Mesothelial cell of epicardium (in vitro differentiated cells): ENCODE measurements at regions not wholly inside any gene's neighbourhood (a gene's known extent, or its start where the extent isn't known, plus 50 kb on each side); places are given as distances from the start of the nearest gene placed in this dataset.

ENCODE experiments used
- DNase-seq, 2 experiments: peaks; one replicate each; pipeline ENCODE4 v3.0.0; 2021; ENCODE audit warnings: low spot score in 2 of 2; ENCODE audit not compliant: unreplicated experiment in 2 of 2
- H3K27ac Mint-ChIP-seq: 2 replicates; pipeline ENCODE4 v1.8.0; 2021; ENCODE audit warnings: mixed read lengths
- H3K27me3 Mint-ChIP-seq: 2 replicates; pipeline ENCODE4 v1.8.0; 2021; ENCODE audit warnings: low read depth, mixed read lengths
- H3K36me3 Mint-ChIP-seq: 2 replicates; pipeline ENCODE4 v1.8.0; 2021; ENCODE audit warnings: mixed read lengths
- H3K4me1 Mint-ChIP-seq: 2 replicates; pipeline ENCODE4 v1.8.0; 2021; ENCODE audit warnings: mixed read lengths
- H3K4me3 Mint-ChIP-seq: 2 replicates; pipeline ENCODE4 v1.8.0; 2021; ENCODE audit warnings: mild to moderate bottlenecking, moderate library complexity, mixed read lengths
- H3K9me3 Mint-ChIP-seq: 2 replicates; pipeline ENCODE4 v1.8.0; 2021; ENCODE audit warnings: mixed read lengths
- TF ChIP-seq, protein P1 (sequence below): fragments of 200-600 bp; sonication (generic); IDR thresholded peaks from one replicate; pipeline ENCODE4 v1.5.0; 2021; ENCODE audit warnings: antibody characterized with exemption; ENCODE audit not compliant: unreplicated experiment

DNA sequence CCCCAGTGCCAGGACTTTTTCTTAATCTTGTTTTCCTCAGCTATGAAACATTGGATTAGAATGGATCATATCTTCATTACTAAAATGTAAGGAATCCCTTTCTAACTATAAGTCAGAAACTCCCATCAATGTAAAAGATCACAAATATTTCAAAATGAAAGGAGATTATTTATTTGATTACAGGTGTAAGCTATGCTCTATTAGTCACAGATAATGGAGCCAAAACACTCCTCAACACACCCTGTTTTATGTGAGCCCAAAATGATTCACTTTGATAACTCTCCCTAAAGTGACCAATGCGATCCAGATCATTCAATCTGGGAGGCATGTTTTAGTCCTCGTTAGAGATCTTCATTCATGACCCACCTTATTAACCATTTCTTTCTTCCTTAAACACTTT is 566.7 kb upstream of the TENM3 start:
- H3K4me1 Mint-ChIP-seq = peaks cover 7% of the 10 kb centered on the region
- H3K9me3 Mint-ChIP-seq = no peaks in the 10 kb centered on the region
- no peaks in the 10 kb centered on the region for H3K27me3 Mint-ChIP-seq
- TF ChIP-seq, protein P1, sequence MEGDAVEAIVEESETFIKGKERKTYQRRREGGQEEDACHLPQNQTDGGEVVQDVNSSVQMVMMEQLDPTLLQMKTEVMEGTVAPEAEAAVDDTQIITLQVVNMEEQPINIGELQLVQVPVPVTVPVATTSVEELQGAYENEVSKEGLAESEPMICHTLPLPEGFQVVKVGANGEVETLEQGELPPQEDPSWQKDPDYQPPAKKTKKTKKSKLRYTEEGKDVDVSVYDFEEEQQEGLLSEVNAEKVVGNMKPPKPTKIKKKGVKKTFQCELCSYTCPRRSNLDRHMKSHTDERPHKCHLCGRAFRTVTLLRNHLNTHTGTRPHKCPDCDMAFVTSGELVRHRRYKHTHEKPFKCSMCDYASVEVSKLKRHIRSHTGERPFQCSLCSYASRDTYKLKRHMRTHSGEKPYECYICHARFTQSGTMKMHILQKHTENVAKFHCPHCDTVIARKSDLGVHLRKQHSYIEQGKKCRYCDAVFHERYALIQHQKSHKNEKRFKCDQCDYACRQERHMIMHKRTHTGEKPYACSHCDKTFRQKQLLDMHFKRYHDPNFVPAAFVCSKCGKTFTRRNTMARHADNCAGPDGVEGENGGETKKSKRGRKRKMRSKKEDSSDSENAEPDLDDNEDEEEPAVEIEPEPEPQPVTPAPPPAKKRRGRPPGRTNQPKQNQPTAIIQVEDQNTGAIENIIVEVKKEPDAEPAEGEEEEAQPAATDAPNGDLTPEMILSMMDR = no peak
- H3K27ac Mint-ChIP-seq = no peak overlapping the region
- H3K36me3 Mint-ChIP-seq = no peaks in the 10 kb centered on the region
- no peak overlapping the region for H3K4me3 Mint-ChIP-seq
- DNase-seq = no peak

DNA sequence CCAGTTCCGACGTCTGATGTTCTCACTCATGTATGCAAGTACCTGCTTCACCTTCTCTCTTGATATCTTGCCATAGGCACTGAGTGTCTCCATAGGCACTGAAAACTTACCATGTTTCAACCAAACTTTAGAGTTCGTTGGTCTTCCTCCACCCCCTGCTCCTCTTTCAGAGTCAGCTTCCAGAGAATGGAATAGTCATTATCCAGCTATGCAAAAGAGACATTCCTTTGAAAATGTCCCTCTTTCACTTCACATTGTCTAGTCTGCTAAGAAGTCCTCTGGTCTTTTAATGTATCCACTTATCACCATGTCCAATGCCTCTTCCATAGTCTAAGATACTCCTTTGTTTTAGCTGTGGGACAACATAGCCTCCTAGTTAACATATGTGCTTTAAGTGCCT is 566.0 kb upstream of the TENM3 start:
- TF ChIP-seq, protein P1 = no peak
- Mint-ChIP-seq H3K9me3 (no peaks in the 10 kb centered on the region), H3K4me1 (peaks cover 7% of the 10 kb centered on the region), H3K4me3 (no peak overlapping the region), H3K27me3 (no peaks in the 10 kb centered on the region), H3K27ac (no peak overlapping the region), H3K36me3 (no peaks in the 10 kb centered on the region)
- DNase-seq = no peak

DNA sequence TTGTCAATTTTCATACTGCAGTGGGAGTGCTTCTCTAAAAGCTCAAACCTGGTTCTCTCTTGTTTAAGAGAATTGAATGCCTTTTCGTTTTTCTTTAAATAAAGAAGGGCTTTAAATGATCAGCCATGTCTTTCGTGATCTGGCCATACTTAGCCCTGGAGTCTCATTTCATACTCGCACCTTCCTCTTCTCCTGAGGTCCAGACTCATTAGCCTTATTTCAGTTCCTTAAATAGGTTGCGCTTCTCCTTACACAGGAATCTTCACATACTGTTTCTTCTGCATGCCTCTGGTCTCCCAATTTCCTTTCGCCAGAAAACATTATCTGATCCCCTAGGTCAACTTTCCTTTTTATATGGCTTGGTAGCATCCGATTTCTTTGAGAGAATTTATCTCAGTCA is 565.6 kb upstream of the TENM3 start:
- Mint-ChIP-seq H3K9me3 (no peaks in the 10 kb centered on the region), H3K4me1 (peaks cover 7% of the 10 kb centered on the region), H3K27me3 (no peaks in the 10 kb centered on the region), H3K27ac (no peak overlapping the region), H3K4me3 (no peak overlapping the region), H3K36me3 (no peaks in the 10 kb centered on the region)
- TF ChIP-seq, protein P1 = no peak
- DNase-seq = no peak

- TF ChIP-seq, protein P1 = no peak
- H3K4me3 Mint-ChIP-seq = no peak overlapping the region
- no peaks in the 10 kb centered on the region for H3K9me3 Mint-ChIP-seq
- no peak for DNase-seq
- peaks cover 7% of the 10 kb centered on the region for H3K4me1 Mint-ChIP-seq
- no peaks in the 10 kb centered on the region for H3K36me3 Mint-ChIP-seq
- no peaks in the 10 kb centered on the region for H3K27me3 Mint-ChIP-seq
- H3K27ac Mint-ChIP-seq = no peak overlapping the region
Observed at GRCh38 chr4:181679754-181680153, 563.4 kb upstream of the TENM3 start.

- Mint-ChIP-seq H3K4me3 (no peak overlapping the region), H3K36me3 (no peaks in the 10 kb centered on the region), H3K27ac (no peak overlapping the region), H3K4me1 (no peaks in the 10 kb centered on the region), H3K27me3 (peaks cover 2% of the 10 kb centered on the region), H3K9me3 (no peaks in the 10 kb centered on the region)
- no peak for DNase-seq
- TF ChIP-seq, protein P1 = no peak
Observed at GRCh38 chr4:181682367-181683047, 560.7 kb upstream of the TENM3 start.

DNA sequence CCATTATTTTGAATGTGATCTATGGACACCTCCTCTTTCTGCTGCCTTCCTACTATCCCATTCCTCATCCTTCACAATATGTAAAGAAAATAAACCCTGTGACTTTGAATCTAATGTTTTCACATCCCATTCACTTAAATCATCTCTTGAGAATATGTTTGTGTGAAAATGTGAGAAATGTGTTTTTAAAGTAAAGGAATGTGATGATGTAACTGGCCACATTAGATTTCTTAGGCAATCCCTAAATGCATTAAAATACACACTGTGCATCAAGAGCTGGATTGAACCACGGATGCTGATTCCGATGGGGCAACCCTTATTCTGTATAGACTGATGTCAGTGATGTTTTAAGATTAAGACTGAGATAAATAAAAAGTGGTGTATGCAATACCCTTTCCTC is 558.9 kb upstream of the TENM3 start:
- Mint-ChIP-seq H3K36me3 (no peaks in the 10 kb centered on the region), H3K27ac (no peak overlapping the region), H3K9me3 (no peaks in the 10 kb centered on the region), H3K27me3 (peaks cover 12% of the 10 kb centered on the region), H3K4me3 (no peak overlapping the region), H3K4me1 (no peaks in the 10 kb centered on the region)
- TF ChIP-seq, protein P1 = no peak
- DNase-seq = no peak
